Retinal pigment epithelial cell (primary cell): ENCODE measurements at regions not wholly inside any gene's neighbourhood (a gene's known extent, or its start where the extent isn't known, plus 50 kb on each side); places are given as distances from the start of the nearest gene placed in this dataset.

Experiments used
- DNase-seq: peaks from one replicate; pipeline ENCODE4 v3.0.0-alpha.2; 2010; ENCODE audit warnings: low read depth
- H3K4me3 ChIP-seq: 2 replicates; pipeline ENCODE4 v1.5.1; 2011; ENCODE audit warnings: mild to moderate bottlenecking, low read length, control low read depth, moderate library complexity
- CTCF ChIP-seq: conservative IDR thresholded peaks from 2 replicates; pipeline ENCODE4 v1.5.1; 2011; ENCODE audit warnings: low read depth, low read length, control low read depth, inconsistent platforms

- TF ChIP-seq CTCF: no peak
Measured at GRCh38 chr15:38714309-38715072, 149.9 kb upstream of the RASGRP1 start.

DNA sequence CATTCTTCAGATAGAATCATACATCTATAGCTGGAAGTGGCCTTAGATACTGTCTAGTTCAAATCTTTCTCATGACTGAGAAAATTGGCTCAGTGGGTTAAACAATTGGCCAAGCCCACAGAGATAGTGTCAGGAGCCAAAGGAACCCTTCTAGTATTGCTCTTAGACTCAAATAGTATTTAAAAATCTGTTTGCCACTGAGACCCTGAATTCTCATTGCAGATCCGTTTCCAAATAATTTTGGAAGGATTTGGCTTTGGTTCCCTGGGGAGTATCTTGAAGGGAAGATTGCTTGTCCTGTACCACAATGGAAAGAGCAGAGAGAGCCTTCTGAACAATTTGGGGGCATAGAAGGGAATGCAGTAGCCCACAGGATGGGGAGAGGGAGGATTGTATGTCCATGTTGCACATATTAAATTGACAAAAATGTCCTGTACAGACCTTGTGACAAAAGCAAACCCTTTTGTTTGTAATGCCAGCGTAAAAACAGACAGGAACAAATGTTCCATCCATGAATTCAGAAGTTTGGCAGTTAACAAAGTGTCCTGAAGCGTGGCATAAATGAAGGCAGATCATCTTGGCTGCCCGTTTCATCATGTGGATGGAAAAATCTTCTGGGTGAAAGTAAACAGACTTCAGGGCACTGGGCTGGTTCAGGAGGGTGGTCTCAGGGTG is 156.4 kb upstream of the RASGRP1 start:
- no peak overlapping the region for H3K4me3 ChIP-seq
- no peak for DNase-seq
- TF ChIP-seq CTCF: no peak

More at GRCh38 chr15:38714309-38715072, 149.9 kb upstream of the RASGRP1 start:
- H3K4me3 ChIP-seq: no peak overlapping the region
- no peak for DNase-seq

DNA sequence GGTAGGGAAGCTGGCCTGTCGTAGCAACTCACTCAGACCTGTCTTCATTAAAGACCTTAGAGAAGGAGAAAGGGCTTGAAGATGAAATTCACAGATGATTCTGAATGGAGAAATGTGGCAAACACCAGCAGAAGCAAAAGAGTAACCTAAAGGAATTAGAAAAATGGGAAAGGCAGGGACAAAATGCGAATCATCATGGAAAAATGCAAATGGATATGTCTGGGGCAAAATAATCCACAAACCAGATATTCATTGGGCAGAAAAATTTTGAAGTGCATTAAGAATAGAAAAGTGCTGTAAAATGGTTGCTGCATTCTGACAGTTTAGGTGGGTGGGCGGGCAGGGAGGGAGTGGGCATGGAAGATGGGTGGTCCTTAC is 156.9 kb upstream of the RASGRP1 start:
- no peak for DNase-seq
- H3K4me3 ChIP-seq: no peak overlapping the region
- TF ChIP-seq CTCF: no peak

DNA sequence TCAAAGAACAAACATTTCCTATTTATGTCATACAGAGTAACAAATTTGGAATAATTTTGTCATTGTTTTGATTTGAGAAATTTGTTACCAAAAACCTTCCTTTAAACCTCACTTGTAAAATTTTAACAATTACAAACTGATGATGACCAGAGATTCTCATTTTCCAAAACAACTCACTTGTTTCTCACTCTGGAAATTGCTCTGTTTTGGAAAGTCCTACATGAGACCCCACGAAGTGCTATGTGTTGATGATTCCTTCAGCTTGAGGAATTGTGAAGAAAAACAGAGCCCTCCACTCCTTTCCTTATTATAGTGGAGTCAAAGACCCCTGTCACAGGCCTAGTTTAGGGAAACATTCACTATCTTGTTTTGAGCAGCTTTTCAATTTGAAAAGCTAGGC is 157.6 kb upstream of the RASGRP1 start:
- DNase-seq: no peak
- no peak overlapping the region for H3K4me3 ChIP-seq
- TF ChIP-seq CTCF: no peak

GRCh38 chr15:38724827-38725226 is 160.2 kb upstream of the RASGRP1 start:
- no peak for DNase-seq
- H3K4me3 ChIP-seq: no peak overlapping the region
- TF ChIP-seq CTCF: peak; percentile 15

- no peak for DNase-seq
- TF ChIP-seq CTCF: no peak
- no peak overlapping the region for H3K4me3 ChIP-seq
Measured at GRCh38 chr15:38726187-38726586, 161.6 kb upstream of the RASGRP1 start.

DNA sequence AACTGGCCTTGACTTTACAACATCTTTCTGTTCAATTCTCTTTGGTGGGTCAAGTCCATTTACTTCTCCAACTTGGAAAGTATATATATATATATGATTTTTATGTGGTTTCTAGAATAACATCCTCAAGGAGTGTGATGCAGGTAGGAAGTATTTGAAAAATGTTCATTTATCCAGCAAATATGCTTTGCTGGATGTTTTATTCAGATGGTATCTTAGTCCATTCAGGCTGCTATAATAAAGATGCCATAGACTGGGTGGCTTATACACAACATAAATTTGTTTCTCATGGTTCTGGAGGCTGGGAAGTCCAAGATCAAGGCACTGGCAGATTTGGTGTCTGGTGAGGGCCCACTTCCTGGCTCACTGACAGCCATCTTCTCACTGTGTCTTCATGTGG is 168.7 kb upstream of the RASGRP1 start:
- no peak overlapping the region for H3K4me3 ChIP-seq
- DNase-seq: no peak
- no peak for TF ChIP-seq CTCF
